ENCODE measurements at regions not wholly inside any gene's neighbourhood (a gene's known extent, or its start where the extent isn't known, plus 50 kb on each side); places are given as distances from the start of the nearest gene placed in this dataset.
"Not testable (repeated sequence)": the region's sequence is repeated elsewhere in the genome, so short reads cannot be mapped to it uniquely, and the experiment has no call there.

GRCh38 chr16:82280867-82281266 is 110.8 kb upstream of the MPHOSPH6 start:
- Histone ChIP-seq H3K27ac (no peak overlapping the region), H3K27me3 (no peaks in the 10 kb centered on the region), H3K9me3 (no peaks in the 10 kb centered on the region), H3K36me3 (no peaks in the 10 kb centered on the region), H3K4me3 (no peak overlapping the region), H3K4me1 (no peaks in the 10 kb centered on the region)
- DNase-seq = no peak
- WGBS, 2 donors = 89 to 96% methylated on average over 1 of the region's 1 CpG
- TF ChIP-seq POLR2A (IDR thresholded peaks at IDR 0.05) = no peak
- no peak for TF ChIP-seq POLR2AphosphoS5 (IDR thresholded peaks at IDR 0.05)
- TF ChIP-seq CTCF (IDR thresholded peaks at IDR 0.05) = no peak
- TF ChIP-seq EP300 (IDR thresholded peaks at IDR 0.05) = no peak
- no peak for ATAC-seq (ENCODE audit: low FRiP score in 2 of 2)

- not testable (repeated sequence) for H3K27ac ChIP-seq; ATAC-seq (ENCODE audit: low FRiP score in 2 of 2); H3K36me3 ChIP-seq; H3K27me3 ChIP-seq; H3K9me3 ChIP-seq; DNase-seq; H3K4me1 ChIP-seq; H3K4me3 ChIP-seq
- WGBS, 2 donors = 71 to 89% methylated on average over 3 of the region's 3 CpGs
Measured at GRCh38 chr16:82275349-82275748, 105.3 kb upstream of the MPHOSPH6 start.

GRCh38 chr16:82271636-82272035 is 101.6 kb upstream of the MPHOSPH6 start:
- H3K36me3 ChIP-seq = no peaks in the 10 kb centered on the region
- WGBS, 2 donors = 66 to 77% methylated on average over 1 of the region's 1 CpG
- no peak overlapping the region for H3K27ac ChIP-seq
- no peak overlapping the region for H3K4me3 ChIP-seq
- no peak for ATAC-seq (ENCODE audit: low FRiP score in 2 of 2)
- no peak for DNase-seq
- TF ChIP-seq EP300 (IDR thresholded peaks at IDR 0.05) = no peak
- TF ChIP-seq CTCF (IDR thresholded peaks at IDR 0.05) = no peak
- no peak for TF ChIP-seq POLR2AphosphoS5 (IDR thresholded peaks at IDR 0.05)
- TF ChIP-seq POLR2A (IDR thresholded peaks at IDR 0.05) = no peak
- no peaks in the 10 kb centered on the region for H3K4me1 ChIP-seq
- no peaks in the 10 kb centered on the region for H3K27me3 ChIP-seq
- no peaks in the 10 kb centered on the region for H3K9me3 ChIP-seq

- not testable (repeated sequence) for DNase-seq; H3K27me3 ChIP-seq; H3K27ac ChIP-seq; H3K9me3 ChIP-seq; ATAC-seq (ENCODE audit: low FRiP score in 2 of 2); H3K36me3 ChIP-seq; H3K4me3 ChIP-seq
- 74 to 80% methylated on average over 1 of the region's 1 CpG for WGBS, 2 donors
- peaks cover 5 to 13% (median 6%) of the 10 kb centered on the region in 4 donors for H3K4me1 ChIP-seq
Measured at GRCh38 chr16:82267675-82268074, 97.7 kb upstream of the MPHOSPH6 start.

- no peaks in the 10 kb centered on the region for H3K9me3 ChIP-seq
- peaks cover 5 to 13% (median 6%) of the 10 kb centered on the region in 4 donors for H3K4me1 ChIP-seq
- no peaks in the 10 kb centered on the region for H3K36me3 ChIP-seq
- DNase-seq (no peak), ATAC-seq (ENCODE audit: low FRiP score in 2 of 2) (no peak)
- no peak for TF ChIP-seq POLR2AphosphoS5 (IDR thresholded peaks at IDR 0.05)
- TF ChIP-seq POLR2A (IDR thresholded peaks at IDR 0.05) = no peak
- no peak for TF ChIP-seq CTCF (IDR thresholded peaks at IDR 0.05)
- TF ChIP-seq EP300 (IDR thresholded peaks at IDR 0.05) = no peak
- no peak overlapping the region for H3K27ac ChIP-seq
- no peak overlapping the region for H3K4me3 ChIP-seq
- no peaks in the 10 kb centered on the region for H3K27me3 ChIP-seq
- 75 to 79% methylated on average over 2 of the region's 2 CpGs for WGBS, 2 donors
Measured at GRCh38 chr16:82265809-82266208, 95.8 kb upstream of the MPHOSPH6 start.

- Histone ChIP-seq H3K27me3 (no peaks in the 10 kb centered on the region), H3K4me1 (peaks cover 5 to 13% (median 6%) of the 10 kb centered on the region in 4 donors), H3K9me3 (no peaks in the 10 kb centered on the region), H3K4me3 (no peak overlapping the region), H3K27ac (no peak overlapping the region), H3K36me3 (no peaks in the 10 kb centered on the region)
- ATAC-seq (ENCODE audit: low FRiP score in 2 of 2) (no peak), DNase-seq (no peak)
- TF ChIP-seq EP300 (IDR thresholded peaks at IDR 0.05) (no peak), POLR2AphosphoS5 (IDR thresholded peaks at IDR 0.05) (no peak)
- 41 to 42% methylated on average over 7 of the region's 7 CpGs for WGBS, 2 donors
Measured at GRCh38 chr16:82264756-82265155, 94.7 kb upstream of the MPHOSPH6 start.

Measured in upper lobe of left lung (tissue), 6 donors.